HG03469 (cell line): ENCODE measurements at regions not wholly inside any gene's neighbourhood (a gene's known extent, or its start where the extent isn't known, plus 50 kb on each side); places are given as distances from the start of the nearest gene placed in this dataset.

Source experiments
- ATAC-seq: cut with Tn5 transposase; IDR thresholded peaks from one replicate; pipeline ENCODE4 v1.9.1; 2021; ENCODE audit warnings: mild to moderate bottlenecking, moderate library complexity, moderate number of reproducible peaks; ENCODE audit not compliant: unreplicated experiment

DNA sequence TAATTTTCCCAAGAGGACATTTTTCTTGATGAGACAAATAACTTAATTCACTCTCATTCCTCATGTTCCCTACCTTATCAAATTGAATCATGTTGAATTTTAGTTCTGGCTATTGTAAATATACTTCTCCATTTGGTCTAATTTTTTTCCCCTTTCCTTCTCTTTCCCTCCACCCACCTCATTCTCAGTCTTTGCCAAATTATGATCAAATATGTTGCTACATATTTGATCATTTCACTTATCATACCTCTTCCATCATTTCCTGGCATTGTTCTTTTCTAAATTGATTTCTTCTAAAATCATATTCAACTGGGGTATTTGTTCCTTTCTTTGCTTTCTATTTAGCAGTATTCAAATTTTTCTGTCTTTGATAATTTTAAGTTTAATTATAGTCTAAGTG is 52.3 kb downstream of the HDGFL1 start:
- ATAC-seq: no peak

DNA sequence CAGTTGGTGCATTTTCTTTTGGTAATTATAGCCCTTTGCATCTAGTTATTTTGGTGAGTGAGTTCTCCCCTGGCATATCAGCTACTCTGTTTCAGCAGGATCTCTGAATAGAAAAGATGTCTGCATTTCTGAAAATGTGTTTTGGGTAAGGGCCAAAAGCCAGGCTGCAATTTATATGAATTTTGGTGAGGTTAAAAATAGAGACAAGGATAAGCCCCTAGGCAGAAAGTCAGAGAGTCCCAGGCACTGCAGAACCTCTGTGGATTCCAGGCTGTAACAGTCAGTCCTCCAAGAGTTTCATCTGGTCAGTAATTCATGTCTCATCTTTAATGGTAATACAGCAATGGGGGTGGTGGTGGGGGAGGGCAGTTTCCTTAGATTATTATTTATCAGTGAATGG is 53.0 kb downstream of the HDGFL1 start:
- ATAC-seq: no peak

DNA sequence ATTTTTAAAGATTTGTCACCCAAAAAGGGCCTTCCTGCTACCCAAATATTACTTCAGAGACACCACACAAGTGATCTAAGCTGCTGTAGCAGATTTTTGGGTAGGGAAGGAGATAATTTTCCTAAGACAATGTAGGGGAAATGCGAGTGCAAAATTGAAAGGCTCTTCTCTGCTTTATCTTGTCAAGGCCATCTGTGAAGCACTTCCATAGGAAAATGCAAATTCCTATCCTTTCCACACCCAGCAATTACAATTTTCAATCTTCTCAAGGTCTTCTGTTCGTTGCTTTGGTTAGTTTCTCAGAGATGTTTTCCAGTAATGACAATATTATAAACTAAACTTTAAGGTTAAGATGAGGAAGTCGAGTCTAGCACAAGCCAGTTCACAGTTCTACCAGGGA is 53.4 kb downstream of the HDGFL1 start:
- no peak for ATAC-seq

DNA sequence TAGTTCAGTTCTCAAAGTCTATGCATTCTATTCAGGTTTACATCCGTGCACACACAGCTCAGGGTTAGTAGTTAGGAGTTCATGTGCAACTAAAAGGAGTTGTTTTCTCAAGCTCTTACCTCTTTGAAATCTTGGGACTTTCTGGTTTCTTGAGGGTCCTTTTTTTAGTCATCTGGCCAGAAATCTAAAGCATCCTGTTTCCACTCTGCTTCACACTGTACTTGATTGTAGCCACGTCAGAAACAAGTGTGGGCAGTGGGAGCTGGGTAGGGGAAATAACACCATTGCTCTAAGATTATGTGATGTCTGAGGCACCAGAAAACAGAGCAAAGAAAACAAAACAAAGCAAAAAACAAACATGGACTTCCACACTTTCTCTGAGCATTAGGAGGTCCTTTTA is 58.3 kb downstream of the HDGFL1 start:
- ATAC-seq: no peak

DNA sequence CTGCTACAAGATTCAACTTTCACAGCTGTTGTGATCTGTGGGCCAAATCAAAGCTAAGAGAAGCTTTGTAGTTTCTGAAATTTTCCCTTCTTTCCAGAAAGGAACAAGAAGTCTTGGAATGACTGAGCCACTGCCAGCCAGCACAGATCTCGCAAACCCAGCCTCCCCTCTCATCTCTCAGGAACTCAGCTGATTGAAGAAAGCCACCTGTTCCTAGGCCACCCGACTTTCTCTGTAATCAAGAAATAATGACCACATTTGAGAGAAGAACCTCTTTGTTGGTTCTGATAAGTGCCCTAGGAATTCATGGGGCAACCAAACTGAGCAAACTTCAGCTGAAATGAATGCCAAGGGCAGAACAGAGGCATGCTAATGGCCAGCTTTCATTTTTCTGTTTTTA is 61.7 kb downstream of the HDGFL1 start:
- ATAC-seq: no peak

DNA sequence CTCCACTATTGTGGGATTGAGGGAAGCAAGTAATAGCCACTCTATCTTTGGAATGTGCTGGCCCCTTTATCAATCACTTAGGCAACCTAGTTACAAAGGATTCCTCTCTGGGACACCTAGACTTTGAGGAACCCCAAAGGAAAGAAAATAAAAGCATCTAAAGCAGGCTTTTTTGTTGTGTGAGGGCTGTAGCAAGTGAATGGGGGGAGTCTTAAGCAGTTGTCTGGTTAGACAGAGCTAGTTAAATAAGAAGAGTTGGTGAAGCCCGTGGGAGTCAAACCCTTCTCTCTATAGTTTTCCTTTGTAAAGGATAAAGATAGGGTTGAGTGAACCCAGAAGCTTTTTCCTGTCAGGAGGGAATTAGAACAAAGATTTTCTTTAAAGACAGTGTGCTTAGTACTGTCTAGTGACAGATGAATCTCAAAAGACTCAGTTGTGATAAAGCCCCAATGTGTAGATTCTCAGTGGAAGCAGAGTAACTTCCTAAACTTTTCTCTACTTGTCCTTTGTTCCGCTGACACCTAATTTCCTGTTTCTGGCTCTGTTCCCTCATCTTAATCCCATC is 63.3 kb downstream of the HDGFL1 start:
- ATAC-seq: no peak

DNA sequence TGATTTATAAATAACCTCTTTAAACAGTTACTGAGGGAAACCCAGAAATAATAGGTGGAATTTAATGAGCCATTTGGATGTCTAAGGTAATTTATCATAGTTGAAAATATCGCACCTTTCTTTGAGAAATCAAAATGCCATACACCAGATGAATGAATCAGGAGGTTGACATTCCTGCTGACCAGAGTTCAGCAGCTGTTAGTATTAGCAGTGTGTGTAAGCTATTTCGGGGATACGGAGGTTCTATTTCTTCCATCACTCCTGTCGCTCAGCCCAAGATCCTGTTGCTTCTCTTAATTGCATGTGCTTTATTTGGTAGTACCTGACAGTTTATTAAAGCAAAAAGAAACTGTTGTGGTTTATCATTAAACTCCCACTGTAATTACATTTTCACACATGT is 67.1 kb downstream of the HDGFL1 start:
- ATAC-seq: no peak

DNA sequence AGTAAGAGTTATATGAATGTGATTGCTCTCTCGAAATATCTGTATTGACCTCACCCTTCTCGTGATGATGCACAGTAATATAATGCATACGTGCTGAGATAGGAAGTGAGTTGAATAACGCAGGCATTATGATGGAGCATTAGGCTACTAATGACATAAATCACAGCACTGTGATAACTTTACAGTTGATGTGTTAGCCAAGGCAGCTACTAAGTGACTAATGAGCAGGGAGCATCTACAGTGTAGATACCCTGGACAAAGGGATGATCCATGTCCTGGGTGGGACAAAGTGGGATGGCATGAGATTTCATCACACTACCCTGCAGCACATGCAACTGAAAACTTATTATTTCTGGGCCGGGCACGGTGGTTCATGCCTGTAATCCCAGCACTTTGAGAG is 68.4 kb downstream of the HDGFL1 start:
- ATAC-seq: no peak

DNA sequence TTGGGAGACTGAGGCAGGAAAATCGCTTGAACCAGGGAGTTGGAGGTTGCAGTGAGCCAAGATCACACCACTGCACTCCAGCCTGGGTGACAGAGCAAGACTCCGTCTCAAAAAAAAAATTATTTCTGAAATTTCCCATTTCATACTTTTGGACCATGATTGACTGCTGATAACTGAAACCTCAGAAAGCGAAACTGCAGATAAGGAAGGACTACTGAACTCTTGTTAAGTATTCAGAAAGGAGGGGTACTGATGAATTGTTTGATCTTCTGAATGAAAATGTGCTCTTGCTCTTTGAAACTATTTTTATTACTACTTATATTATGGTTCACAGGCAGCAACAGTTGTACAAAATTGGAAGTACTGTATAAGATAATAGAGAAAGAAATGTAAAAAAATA is 69.0 kb downstream of the HDGFL1 start:
- ATAC-seq: no peak

DNA sequence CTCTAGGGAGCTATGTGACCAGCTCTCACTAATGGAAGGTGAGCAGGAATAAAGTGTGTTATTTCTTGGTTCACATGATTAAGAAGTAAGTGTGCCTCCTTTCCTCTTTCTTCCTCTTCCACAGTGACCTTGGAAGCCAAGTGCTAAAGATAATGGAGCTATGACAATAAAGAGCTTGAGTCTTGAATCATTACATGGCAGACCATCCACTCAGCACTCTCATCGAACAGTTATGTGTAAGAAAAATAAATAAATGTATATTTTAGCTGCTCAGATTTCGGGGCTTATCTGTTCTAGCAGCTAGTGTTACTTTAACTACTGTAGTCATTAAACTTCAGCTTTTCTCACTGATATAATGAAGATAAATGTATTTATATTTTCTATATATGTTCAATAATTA is 72.9 kb downstream of the HDGFL1 start:
- no peak for ATAC-seq

DNA sequence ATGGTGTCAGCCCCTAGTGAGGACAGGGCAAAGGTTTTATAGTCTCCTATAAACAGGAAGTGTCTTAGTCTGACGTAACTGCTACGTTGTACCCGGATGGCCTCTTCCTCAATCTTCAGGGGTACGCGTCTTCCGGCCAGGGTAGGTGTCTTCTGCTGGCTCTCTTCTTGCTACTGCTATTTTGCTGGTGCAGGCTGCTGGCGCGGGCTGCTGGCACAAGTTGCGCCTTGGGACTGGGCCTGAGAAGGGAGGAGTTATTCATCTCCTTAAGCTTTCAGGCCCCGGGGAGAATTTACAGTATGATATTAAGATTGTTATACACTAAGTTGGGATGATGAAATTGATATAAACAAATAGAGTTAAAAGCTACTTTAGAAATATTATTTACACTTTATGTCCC is 74.4 kb downstream of the HDGFL1 start:
- ATAC-seq: no peak

DNA sequence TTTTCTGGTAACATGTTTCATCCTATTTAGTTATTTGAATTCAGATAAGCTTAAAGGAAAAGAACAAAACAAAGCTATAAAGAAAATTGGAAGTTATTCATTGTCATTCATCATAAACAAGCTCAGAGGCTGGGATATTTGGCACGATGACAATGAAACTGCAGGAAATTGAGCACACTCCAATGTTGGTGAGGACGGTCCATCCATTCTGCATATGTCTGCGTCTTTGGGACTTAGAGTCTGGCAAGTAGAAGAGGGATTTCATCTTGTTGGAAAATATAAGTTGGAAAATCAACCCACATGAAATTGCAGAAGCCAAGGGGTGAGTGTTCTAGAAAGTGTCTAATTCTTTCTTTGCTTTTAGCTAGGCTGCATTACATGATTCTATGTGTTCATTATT is 78.4 kb downstream of the HDGFL1 start:
- no peak for ATAC-seq

DNA sequence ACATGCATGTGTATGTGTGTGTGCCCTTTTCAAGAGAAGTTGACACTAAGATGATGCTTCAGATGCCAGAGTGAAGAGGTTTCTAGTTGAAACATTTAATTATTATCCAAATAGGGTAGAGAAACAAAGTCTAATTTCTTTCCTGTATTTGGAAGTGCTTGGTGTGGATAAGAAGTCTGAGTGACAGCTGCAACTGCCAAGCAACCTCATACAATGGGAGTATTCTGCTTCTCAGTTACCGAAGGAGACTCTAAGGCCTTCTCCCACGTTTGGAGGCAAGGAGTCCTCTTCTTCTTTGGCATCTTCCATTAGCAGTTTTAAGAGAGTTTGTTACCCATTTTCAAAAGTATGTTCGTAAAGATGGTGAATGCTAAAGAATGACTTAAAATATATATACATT is 82.4 kb downstream of the HDGFL1 start:
- no peak for ATAC-seq

DNA sequence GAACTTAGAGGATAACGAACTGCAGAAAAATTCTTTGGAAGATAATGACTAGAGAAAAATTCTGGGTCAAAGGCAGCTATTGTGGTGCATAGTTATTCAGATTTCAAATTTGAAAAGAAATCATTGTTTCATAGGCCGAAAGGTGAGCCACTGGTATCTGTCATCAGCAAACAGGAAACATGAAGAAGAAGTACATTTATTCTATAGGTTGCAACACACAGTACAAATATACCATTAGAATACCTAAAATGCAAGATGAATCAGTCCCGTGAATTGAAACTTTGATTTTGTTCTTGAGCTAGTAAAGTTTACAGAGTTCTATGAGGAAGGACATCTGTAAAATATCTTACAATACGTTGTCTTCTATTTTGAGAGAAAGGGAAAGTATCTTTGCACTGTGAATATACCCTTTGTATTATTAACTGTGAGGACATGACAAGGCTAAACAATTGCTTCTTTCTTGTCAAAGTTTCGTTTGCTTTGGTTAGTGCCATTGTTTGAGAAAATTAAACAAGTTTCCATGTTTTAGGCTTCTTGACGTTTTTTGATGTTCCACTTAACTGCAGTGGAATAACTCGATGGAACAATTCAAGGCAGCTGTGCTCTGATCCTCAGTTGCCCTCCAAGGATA is 84.7 kb downstream of the HDGFL1 start:
- no peak for ATAC-seq

DNA sequence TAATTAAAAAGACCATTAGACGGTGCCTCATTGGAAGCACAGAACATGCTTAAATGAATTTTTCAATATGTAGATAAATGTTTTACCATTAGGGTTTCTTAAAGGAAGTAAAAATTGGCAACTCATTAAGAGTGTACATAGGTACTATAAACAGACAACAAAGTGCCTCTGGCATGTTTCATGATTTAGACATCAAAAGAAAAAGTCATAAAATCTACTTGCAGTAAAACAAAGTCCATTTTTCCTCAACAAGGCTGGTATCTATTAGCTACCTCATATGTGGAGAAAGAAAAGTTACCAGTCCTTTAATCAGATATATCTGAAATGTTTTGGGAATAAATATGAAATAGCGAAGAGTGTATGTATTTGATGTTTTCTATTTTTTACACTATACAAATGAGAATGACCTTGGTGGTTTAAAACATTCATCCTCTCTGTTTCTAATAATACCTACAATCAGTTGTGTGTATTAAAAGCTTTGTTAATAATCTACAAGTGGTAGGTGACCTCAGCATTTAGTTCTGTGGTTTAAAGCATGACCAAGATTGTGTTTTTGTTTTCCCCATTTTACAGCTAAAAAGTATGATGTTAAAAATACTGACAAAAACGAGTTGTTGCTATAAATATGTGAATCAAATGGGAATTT is 87.5 kb downstream of the HDGFL1 start:
- no peak for ATAC-seq

DNA sequence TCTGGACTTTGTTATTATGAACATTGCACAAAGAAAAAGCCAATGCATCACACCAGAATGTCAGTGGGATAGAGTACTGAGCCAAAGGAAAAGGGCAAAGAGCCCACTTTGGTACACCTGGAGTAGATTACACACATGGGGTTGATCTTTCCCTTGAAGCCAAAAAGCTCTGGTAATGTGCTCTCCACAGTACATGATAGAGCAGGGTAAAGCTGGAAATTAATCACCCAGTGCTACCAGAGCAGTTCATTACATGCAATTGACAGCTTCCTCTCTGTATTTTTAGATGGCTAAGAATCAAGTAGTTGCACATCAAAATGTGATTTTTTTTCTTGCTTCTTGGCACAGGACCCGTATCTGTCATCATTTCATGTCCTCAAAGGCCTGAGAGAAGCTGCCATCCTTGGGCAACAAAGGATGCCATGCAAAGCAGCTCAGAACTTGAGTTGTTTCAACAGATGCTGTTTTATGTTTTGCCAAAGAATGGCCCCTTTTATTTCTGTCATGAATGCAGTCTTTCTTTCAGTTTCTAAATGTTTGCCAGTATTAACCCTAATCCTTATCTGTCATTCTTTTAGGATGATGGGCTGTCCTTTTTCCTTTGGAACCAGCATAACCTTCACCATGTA is 88.1 kb downstream of the HDGFL1 start:
- ATAC-seq: no peak

DNA sequence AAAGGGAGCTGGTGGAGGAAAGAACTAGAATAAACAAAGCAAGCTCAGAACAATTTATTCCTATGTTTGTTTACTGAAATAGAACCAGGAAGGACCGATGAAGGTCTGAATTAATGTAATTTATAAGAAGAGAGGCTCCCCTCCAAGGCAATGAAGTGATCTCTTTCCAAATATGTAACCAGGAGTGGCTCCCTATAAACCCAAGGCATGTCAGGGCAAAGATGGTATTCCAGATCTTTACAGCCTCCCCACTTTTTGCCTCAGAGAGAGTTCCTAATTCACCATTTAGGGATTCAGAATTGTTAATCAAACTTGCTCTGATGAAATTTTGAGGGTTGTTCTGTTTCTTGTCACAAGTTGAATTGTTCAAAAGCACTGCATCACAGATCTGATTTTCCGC is 88.8 kb downstream of the HDGFL1 start:
- no peak for ATAC-seq

DNA sequence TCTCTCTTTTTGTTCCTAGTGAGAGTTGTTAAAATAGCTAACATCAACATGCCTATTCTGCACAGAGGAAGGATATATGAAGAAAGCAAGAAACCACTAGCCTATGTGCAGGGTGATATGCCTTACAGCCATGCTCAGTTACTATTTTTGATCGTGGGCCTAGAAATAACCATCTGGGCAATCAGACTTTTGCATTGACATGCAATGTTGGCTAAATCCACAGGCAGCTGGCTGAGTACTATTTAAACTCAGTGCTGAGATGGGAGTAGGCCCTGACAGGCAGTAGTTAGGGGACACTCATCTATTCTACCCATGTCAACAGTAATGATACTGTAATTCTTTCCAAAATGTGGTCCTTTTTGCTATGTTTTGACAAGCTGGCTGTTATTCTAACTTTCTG is 89.6 kb downstream of the HDGFL1 start:
- ATAC-seq: no peak

DNA sequence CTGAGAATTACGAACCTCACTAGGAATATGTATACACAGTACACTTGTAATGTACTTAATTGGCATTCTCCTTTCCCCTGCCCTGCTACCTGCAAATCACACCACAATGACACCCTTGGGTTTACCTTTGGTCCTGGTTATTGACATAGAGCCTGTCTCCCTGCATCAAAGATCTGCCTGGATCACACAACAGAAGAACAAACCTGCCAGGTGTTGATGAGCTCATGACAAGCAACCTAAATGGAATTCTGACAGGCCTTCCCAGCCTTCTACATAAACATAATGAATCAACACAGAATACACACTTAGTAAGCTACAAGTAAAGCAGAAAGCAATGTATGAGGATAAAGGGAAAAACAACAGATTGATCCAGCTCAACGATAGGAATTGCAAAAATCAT is 95.6 kb downstream of the HDGFL1 start:
- ATAC-seq: no peak

DNA sequence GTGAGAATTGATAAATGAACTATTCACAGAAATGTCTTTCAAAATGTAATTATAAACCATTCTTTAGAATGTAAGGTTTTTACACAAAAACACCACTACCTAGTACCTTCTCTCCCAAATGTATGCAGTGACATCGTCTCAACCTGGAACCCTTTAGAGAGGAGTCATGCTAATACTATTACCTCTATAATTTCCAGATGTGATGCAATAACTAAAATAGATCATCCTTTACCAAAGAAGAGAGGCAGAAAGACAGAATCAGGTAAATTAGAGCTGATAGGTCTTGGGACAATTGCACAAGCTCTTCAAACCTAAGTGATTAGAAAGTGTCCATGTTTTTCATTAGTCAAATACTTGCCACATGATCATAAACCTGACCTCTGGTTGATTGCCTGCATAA is 96.7 kb downstream of the HDGFL1 start:
- ATAC-seq: no peak

DNA sequence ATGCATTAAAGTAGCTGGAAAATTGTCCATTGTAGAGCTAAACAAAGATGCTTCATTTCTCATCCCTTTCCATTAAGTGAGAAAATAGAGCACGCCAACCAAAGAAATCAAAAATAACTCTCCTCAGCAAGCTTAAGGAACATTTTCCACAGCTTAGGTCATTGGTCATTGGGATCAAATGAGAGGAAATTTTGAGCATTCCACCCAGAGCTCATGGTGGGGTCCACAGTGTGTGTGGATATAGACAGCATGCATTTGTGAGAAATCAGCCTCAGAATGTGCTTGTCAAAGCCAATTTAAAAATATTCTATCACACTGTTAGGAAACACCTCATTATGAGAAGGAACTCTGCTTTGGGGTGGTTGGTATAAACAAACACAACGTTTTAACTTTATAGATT is 97.2 kb downstream of the HDGFL1 start:
- ATAC-seq: no peak

DNA sequence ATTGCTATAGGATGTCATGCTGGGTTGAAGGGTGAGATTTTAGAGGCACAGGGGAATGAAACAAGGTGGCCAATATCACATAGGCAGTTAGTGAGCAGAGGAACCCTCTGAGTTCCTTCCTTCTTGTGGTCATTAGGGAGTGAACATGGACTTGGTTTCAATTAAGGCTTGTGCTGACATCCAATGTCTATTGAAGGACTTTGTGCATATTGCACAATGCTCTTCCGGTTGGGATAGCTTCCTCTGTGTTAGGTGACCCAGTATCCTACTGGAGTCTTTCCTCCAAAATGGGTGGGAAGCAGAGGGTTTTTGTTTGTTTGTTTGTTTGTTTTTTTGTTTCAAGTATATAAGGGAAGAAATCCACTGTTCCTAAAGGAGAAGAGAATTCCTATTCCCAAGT is 98.5 kb downstream of the HDGFL1 start:
- ATAC-seq: no peak
